ENCODE measurements at regions not wholly inside any gene's neighbourhood (a gene's known extent, or its start where the extent isn't known, plus 50 kb on each side); places are given as distances from the start of the nearest gene placed in this dataset.

GRCh38 chr2:236408786-236409185 is 144.6 kb upstream of the ASB18 start:
- no peak overlapping the region for H3K27ac ChIP-seq (ENCODE audit: low read depth in 1 of 2, low read length in 1 of 2)
- DNase-seq (ENCODE audit: low read depth in 6 of 9, low spot score in 9 of 9) = no peak
- H3K9me3 ChIP-seq (ENCODE audit: control insufficient read depth in 2 of 2, insufficient read depth in 1 of 2, low read length in 1 of 2) = no peaks in the 10 kb centered on the region
- no peaks in the 10 kb centered on the region for H3K36me3 ChIP-seq (ENCODE audit: control insufficient read depth in 2 of 2, insufficient read depth in 2 of 2, low read length in 1 of 2)
- no peak overlapping the region for H3K4me3 ChIP-seq (ENCODE audit: low read length in 2 of 2)
- 97% methylated on average over 9 of the region's 9 CpGs for WGBS
- no peaks in the 10 kb centered on the region for H3K4me1 ChIP-seq (ENCODE audit: control insufficient read depth in 2 of 2, insufficient read depth in 2 of 2, low read length in 2 of 2)
- no peaks in the 10 kb centered on the region for H3K27me3 ChIP-seq (ENCODE audit: control insufficient read depth in 2 of 2, insufficient read depth in 1 of 2, low read length in 1 of 2)

GRCh38 chr2:236415684-236416444 is 151.7 kb upstream of the ASB18 start:
- DNase-seq (ENCODE audit: low read depth in 6 of 9, low spot score in 9 of 9) = no peak
- H3K4me3 ChIP-seq (ENCODE audit: low read length in 2 of 2) = no peak overlapping the region
- no peaks in the 10 kb centered on the region for H3K4me1 ChIP-seq (ENCODE audit: control insufficient read depth in 2 of 2, insufficient read depth in 2 of 2, low read length in 2 of 2)
- no peaks in the 10 kb centered on the region for H3K36me3 ChIP-seq (ENCODE audit: control insufficient read depth in 2 of 2, insufficient read depth in 2 of 2, low read length in 1 of 2)
- H3K27ac ChIP-seq (ENCODE audit: low read depth in 1 of 2, low read length in 1 of 2) = no peak overlapping the region
- H3K9me3 ChIP-seq (ENCODE audit: control insufficient read depth in 2 of 2, insufficient read depth in 1 of 2, low read length in 1 of 2) = no peaks in the 10 kb centered on the region
- 82% methylated on average over 7 of the region's 7 CpGs for WGBS
- no peaks in the 10 kb centered on the region for H3K27me3 ChIP-seq (ENCODE audit: control insufficient read depth in 2 of 2, insufficient read depth in 1 of 2, low read length in 1 of 2)

DNA sequence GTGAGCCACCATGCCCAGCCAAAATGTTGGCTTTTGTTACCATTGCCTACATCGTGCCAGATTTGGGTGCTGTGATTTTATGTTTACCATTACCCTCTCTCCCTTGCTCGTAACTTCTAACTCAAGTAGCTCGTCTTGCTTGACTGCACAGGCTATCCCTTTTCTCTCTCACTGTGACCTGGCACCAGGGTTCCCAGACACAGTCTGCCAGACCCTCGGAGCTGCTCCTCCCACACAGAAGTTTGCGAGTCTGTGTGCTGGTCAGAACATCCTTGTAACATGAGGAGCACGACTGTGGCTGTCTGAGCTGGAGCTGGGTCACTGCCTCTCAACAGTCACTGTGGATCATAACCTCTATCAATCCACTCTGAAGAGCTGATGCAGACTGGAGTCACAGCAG is 152.5 kb upstream of the ACKR3 start:
- Histone ChIP-seq H3K4me1 (ENCODE audit: control insufficient read depth in 2 of 2, insufficient read depth in 2 of 2, low read length in 2 of 2) (no peaks in the 10 kb centered on the region), H3K36me3 (ENCODE audit: control insufficient read depth in 2 of 2, insufficient read depth in 2 of 2, low read length in 1 of 2) (no peaks in the 10 kb centered on the region), H3K4me3 (ENCODE audit: low read length in 2 of 2) (no peak overlapping the region), H3K27ac (ENCODE audit: low read depth in 1 of 2, low read length in 1 of 2) (no peak overlapping the region), H3K9me3 (ENCODE audit: control insufficient read depth in 2 of 2, insufficient read depth in 1 of 2, low read length in 1 of 2) (no peaks in the 10 kb centered on the region), H3K27me3 (ENCODE audit: control insufficient read depth in 2 of 2, insufficient read depth in 1 of 2, low read length in 1 of 2) (no peaks in the 10 kb centered on the region)
- DNase-seq (ENCODE audit: low read depth in 6 of 9, low spot score in 9 of 9) = no peak
- 91% methylated on average over 6 of the region's 6 CpGs for WGBS

GRCh38 chr2:236430584-236430983 is 139.0 kb upstream of the ACKR3 start:
- Histone ChIP-seq H3K9me3 (ENCODE audit: control insufficient read depth in 2 of 2, insufficient read depth in 1 of 2, low read length in 1 of 2) (no peaks in the 10 kb centered on the region), H3K36me3 (ENCODE audit: control insufficient read depth in 2 of 2, insufficient read depth in 2 of 2, low read length in 1 of 2) (no peaks in the 10 kb centered on the region), H3K27ac (ENCODE audit: low read depth in 1 of 2, low read length in 1 of 2) (no peak overlapping the region), H3K4me1 (ENCODE audit: control insufficient read depth in 2 of 2, insufficient read depth in 2 of 2, low read length in 2 of 2) (no peaks in the 10 kb centered on the region), H3K27me3 (ENCODE audit: control insufficient read depth in 2 of 2, insufficient read depth in 1 of 2, low read length in 1 of 2) (no peaks in the 10 kb centered on the region), H3K4me3 (ENCODE audit: low read length in 2 of 2) (no peak overlapping the region)
- DNase-seq (ENCODE audit: low read depth in 6 of 9, low spot score in 9 of 9) = no peak
- 96% methylated on average over 2 of the region's 2 CpGs for WGBS

DNA sequence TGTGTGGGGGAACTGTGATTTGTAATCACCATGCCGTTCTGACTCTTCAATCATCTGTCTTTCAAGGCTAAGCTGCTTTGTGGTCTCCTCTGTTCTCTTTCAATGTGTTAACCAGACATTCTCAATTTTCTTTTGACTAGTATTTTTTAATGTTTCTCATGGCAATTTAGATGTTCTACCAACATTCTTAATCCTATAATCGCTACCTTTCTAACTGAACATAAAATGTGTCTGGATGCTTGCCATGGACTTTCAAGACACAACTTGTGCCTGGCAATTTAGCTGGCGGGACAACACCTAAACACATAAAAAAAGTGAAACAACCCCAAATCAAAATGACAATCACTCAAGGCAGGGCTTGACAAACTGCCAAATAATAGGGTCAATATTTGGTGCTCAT is 135.0 kb upstream of the ACKR3 start:
- Histone ChIP-seq H3K4me1 (ENCODE audit: control insufficient read depth in 2 of 2, insufficient read depth in 2 of 2, low read length in 2 of 2) (no peaks in the 10 kb centered on the region), H3K9me3 (ENCODE audit: control insufficient read depth in 2 of 2, insufficient read depth in 1 of 2, low read length in 1 of 2) (no peaks in the 10 kb centered on the region), H3K4me3 (ENCODE audit: low read length in 2 of 2) (no peak overlapping the region), H3K27me3 (ENCODE audit: control insufficient read depth in 2 of 2, insufficient read depth in 1 of 2, low read length in 1 of 2) (no peaks in the 10 kb centered on the region), H3K36me3 (ENCODE audit: control insufficient read depth in 2 of 2, insufficient read depth in 2 of 2, low read length in 1 of 2) (no peaks in the 10 kb centered on the region), H3K27ac (ENCODE audit: low read depth in 1 of 2, low read length in 1 of 2) (no peak overlapping the region)
- DNase-seq (ENCODE audit: low read depth in 6 of 9, low spot score in 9 of 9) = no peak
- WGBS = 95% methylated on average over 3 of the region's 3 CpGs

GRCh38 chr2:236440110-236440881 is 129.3 kb upstream of the ACKR3 start:
- Histone ChIP-seq H3K27me3 (ENCODE audit: control insufficient read depth in 2 of 2, insufficient read depth in 1 of 2, low read length in 1 of 2) (no peaks in the 10 kb centered on the region), H3K4me3 (ENCODE audit: low read length in 2 of 2) (no peak overlapping the region), H3K9me3 (ENCODE audit: control insufficient read depth in 2 of 2, insufficient read depth in 1 of 2, low read length in 1 of 2) (peaks cover 0 to 4% of the 10 kb centered on the region in 2 donors), H3K36me3 (ENCODE audit: control insufficient read depth in 2 of 2, insufficient read depth in 2 of 2, low read length in 1 of 2) (no peaks in the 10 kb centered on the region), H3K27ac (ENCODE audit: low read depth in 1 of 2, low read length in 1 of 2) (no peak overlapping the region), H3K4me1 (ENCODE audit: control insufficient read depth in 2 of 2, insufficient read depth in 2 of 2, low read length in 2 of 2) (no peaks in the 10 kb centered on the region)
- no peak for DNase-seq (ENCODE audit: low read depth in 6 of 9, low spot score in 9 of 9)
- WGBS = 85% methylated on average over 6 of the region's 6 CpGs

DNA sequence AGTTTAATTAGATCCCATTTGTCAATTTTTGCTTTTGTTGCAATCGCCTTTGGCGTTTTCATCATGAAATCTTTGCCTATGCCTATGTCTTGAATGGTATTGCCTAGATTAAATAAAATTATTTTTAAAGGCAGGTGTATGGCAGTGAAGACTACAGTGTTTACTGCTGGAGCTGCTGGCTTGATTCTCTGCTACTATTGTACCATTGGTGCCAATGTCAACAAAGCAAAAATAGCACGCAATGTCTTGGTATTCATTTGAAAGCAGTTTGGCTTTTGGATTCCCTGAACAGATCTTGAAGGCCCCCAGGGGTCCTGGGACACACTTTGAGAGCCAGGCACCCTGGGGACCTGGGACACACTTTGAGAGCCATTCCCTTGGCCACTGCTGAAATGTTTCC is 125.4 kb upstream of the ACKR3 start:
- peaks cover 0 to 4% of the 10 kb centered on the region in 2 donors for H3K9me3 ChIP-seq (ENCODE audit: control insufficient read depth in 2 of 2, insufficient read depth in 1 of 2, low read length in 1 of 2)
- H3K4me1 ChIP-seq (ENCODE audit: control insufficient read depth in 2 of 2, insufficient read depth in 2 of 2, low read length in 2 of 2) = no peaks in the 10 kb centered on the region
- H3K27me3 ChIP-seq (ENCODE audit: control insufficient read depth in 2 of 2, insufficient read depth in 1 of 2, low read length in 1 of 2) = no peaks in the 10 kb centered on the region
- no peak for DNase-seq (ENCODE audit: low read depth in 6 of 9, low spot score in 9 of 9)
- H3K27ac ChIP-seq (ENCODE audit: low read depth in 1 of 2, low read length in 1 of 2) = no peak overlapping the region
- no peaks in the 10 kb centered on the region for H3K36me3 ChIP-seq (ENCODE audit: control insufficient read depth in 2 of 2, insufficient read depth in 2 of 2, low read length in 1 of 2)
- H3K4me3 ChIP-seq (ENCODE audit: low read length in 2 of 2) = no peak overlapping the region
- 98% methylated on average over 3 of the region's 3 CpGs for WGBS

GRCh38 chr2:236445678-236446077 is 123.9 kb upstream of the ACKR3 start:
- no peaks in the 10 kb centered on the region for H3K36me3 ChIP-seq (ENCODE audit: control insufficient read depth in 2 of 2, insufficient read depth in 2 of 2, low read length in 1 of 2)
- no peak overlapping the region for H3K4me3 ChIP-seq (ENCODE audit: low read length in 2 of 2)
- no peak overlapping the region for H3K27ac ChIP-seq (ENCODE audit: low read depth in 1 of 2, low read length in 1 of 2)
- 92% methylated on average over 2 of the region's 2 CpGs for WGBS
- H3K4me1 ChIP-seq (ENCODE audit: control insufficient read depth in 2 of 2, insufficient read depth in 2 of 2, low read length in 2 of 2) = no peaks in the 10 kb centered on the region
- no peaks in the 10 kb centered on the region for H3K27me3 ChIP-seq (ENCODE audit: control insufficient read depth in 2 of 2, insufficient read depth in 1 of 2, low read length in 1 of 2)
- peaks cover 0 to 4% of the 10 kb centered on the region in 2 donors for H3K9me3 ChIP-seq (ENCODE audit: control insufficient read depth in 2 of 2, insufficient read depth in 1 of 2, low read length in 1 of 2)
- no peak for DNase-seq (ENCODE audit: low read depth in 6 of 9, low spot score in 9 of 9)

GRCh38 chr2:236446521-236446920 is 123.1 kb upstream of the ACKR3 start:
- H3K36me3 ChIP-seq (ENCODE audit: control insufficient read depth in 2 of 2, insufficient read depth in 2 of 2, low read length in 1 of 2) = no peaks in the 10 kb centered on the region
- H3K27me3 ChIP-seq (ENCODE audit: control insufficient read depth in 2 of 2, insufficient read depth in 1 of 2, low read length in 1 of 2) = no peaks in the 10 kb centered on the region
- WGBS = 98% methylated on average over 9 of the region's 9 CpGs
- no peak overlapping the region for H3K27ac ChIP-seq (ENCODE audit: low read depth in 1 of 2, low read length in 1 of 2)
- H3K4me3 ChIP-seq (ENCODE audit: low read length in 2 of 2) = no peak overlapping the region
- H3K4me1 ChIP-seq (ENCODE audit: control insufficient read depth in 2 of 2, insufficient read depth in 2 of 2, low read length in 2 of 2) = no peaks in the 10 kb centered on the region
- H3K9me3 ChIP-seq (ENCODE audit: control insufficient read depth in 2 of 2, insufficient read depth in 1 of 2, low read length in 1 of 2) = peaks cover 0 to 4% of the 10 kb centered on the region in 2 donors
- DNase-seq (ENCODE audit: low read depth in 6 of 9, low spot score in 9 of 9) = no peak
